WTC11 (cell line): ENCODE measurements at regions not wholly inside any gene's neighbourhood (a gene's known extent, or its start where the extent isn't known, plus 50 kb on each side); places are given as distances from the start of the nearest gene placed in this dataset.

Source experiments
- ATAC-seq: fragments of 200-7000 bp; cut with Tn5 transposase; 2 replicates; pipeline ENCODE4 v1.10.0; 2021; ENCODE audit warnings: mild to moderate bottlenecking, moderate library complexity
- CTCF ChIA-PET: fragments of 300-600 bp; sonication (Branson Sonifier 250); formaldehyde crosslinking; loops from one replicate; lab custom pipeline; 2021; ENCODE audit warnings: antibody characterized with exemption; lab: Charles Lee
- POLR2A ChIA-PET: fragments of 350-600 bp; sonication (Branson Sonifier 250); formaldehyde crosslinking; loops from one replicate; lab custom pipeline; 2021; ENCODE audit warnings: antibody characterized with exemption; lab: Charles Lee
- DNase-seq: peaks from one replicate; pipeline ENCODE4 v3.0.0; 2021; ENCODE audit warnings: low spot score
- H3K27ac Mint-ChIP-seq: 2 replicates; pipeline ENCODE4 v1.8.0; 2021; ENCODE audit warnings: mixed read lengths
- H3K27me3 Mint-ChIP-seq: 2 replicates; pipeline ENCODE4 v1.8.0; 2021; ENCODE audit warnings: low read depth, mild to moderate bottlenecking, moderate library complexity, mixed read lengths
- H3K36me3 Mint-ChIP-seq: 2 replicates; pipeline ENCODE4 v1.8.0; 2021; ENCODE audit warnings: mixed read lengths
- H3K4me1 Mint-ChIP-seq: 2 replicates; pipeline ENCODE4 v1.8.0; 2022; ENCODE audit warnings: mixed read lengths
- H3K4me3 Mint-ChIP-seq: 2 replicates; pipeline ENCODE4 v1.8.0; 2021; ENCODE audit warnings: mild to moderate bottlenecking, moderate library complexity, mixed read lengths
- H3K9me3 Mint-ChIP-seq: 2 replicates; pipeline ENCODE4 v1.8.0; 2021; ENCODE audit warnings: mixed read lengths
- ARID4B ChIP-seq: sonication (generic); formaldehyde crosslinking; IDR thresholded peaks from 2 replicates; pipeline ENCODE4 v1.8.0; 2023; ENCODE audit warnings: missing genetic modification reagents, mild to moderate bottlenecking, borderline replicate concordance
- CTCF ChIP-seq: fragments of 200-600 bp; IDR thresholded peaks from 2 replicates; pipeline ENCODE4 v1.8.0; 2022; ENCODE audit warnings: antibody characterized with exemption
- GTF2I ChIP-seq: fragments of 250-450 bp; sonication (Bioruptor Pico); conservative IDR thresholded peaks from 2 replicates; pipeline ENCODE4 v1.4.0; 2021; ENCODE audit warnings: mild to moderate bottlenecking
- SOX15 ChIP-seq: fragments of 250-450 bp; sonication (Bioruptor Pico); IDR thresholded peaks from 2 replicates; pipeline ENCODE4 v1.9.0; 2021; ENCODE audit warnings: mild to moderate bottlenecking
- TEAD4 ChIP-seq: sonication (generic); formaldehyde crosslinking; IDR thresholded peaks from 2 replicates; pipeline ENCODE4 v1.8.0; 2022; ENCODE audit warnings: mild to moderate bottlenecking, missing genetic modification reagents
- USF1 ChIP-seq: sonication (generic); formaldehyde crosslinking; IDR thresholded peaks from 2 replicates; pipeline ENCODE4 v1.8.0; 2022; ENCODE audit warnings: mild to moderate bottlenecking, missing genetic modification reagents
- ZBTB21 ChIP-seq: sonication (generic); formaldehyde crosslinking; IDR thresholded peaks from 2 replicates; pipeline ENCODE4 v1.8.1; 2023; ENCODE audit warnings: mild to moderate bottlenecking, missing genetic modification reagents, borderline replicate concordance
- ZNF317 ChIP-seq: sonication (generic); formaldehyde crosslinking; IDR thresholded peaks from 2 replicates; pipeline ENCODE4 v1.8.1; 2023; ENCODE audit warnings: low read depth, mild to moderate bottlenecking, moderate library complexity, missing genetic modification reagents, borderline replicate concordance
- ZNF532 ChIP-seq: fragments of 250-450 bp; sonication (Bioruptor Pico); IDR thresholded peaks from 2 replicates; pipeline ENCODE4 v1.9.0; 2021; ENCODE audit warnings: mild to moderate bottlenecking, borderline replicate concordance
- TF ChIP-seq, protein P1 (sequence below): fragments of 250-450 bp; sonication (Bioruptor Pico); IDR thresholded peaks from 2 replicates; pipeline ENCODE4 v1.9.0; 2021; ENCODE audit warnings: mild to moderate bottlenecking
- TF ChIP-seq, protein P2 (sequence below): fragments of 250-450 bp; sonication (Bioruptor Pico); conservative IDR thresholded peaks from 2 replicates; pipeline ENCODE4 v1.9.0; 2021; ENCODE audit warnings: mild to moderate bottlenecking
- TF ChIP-seq, protein P3 (sequence below): sonication (generic); formaldehyde crosslinking; IDR thresholded peaks from 2 replicates; pipeline ENCODE4 v1.8.0; 2022; ENCODE audit warnings: mild to moderate bottlenecking, missing genetic modification reagents

GRCh38 chr5:60102961-60103693, 209.6 kb upstream of the PDE4D start (continued):
- no peak for TF ChIP-seq ZNF532 (CRISPR knock-in tag)
- TF ChIP-seq, protein P1, sequence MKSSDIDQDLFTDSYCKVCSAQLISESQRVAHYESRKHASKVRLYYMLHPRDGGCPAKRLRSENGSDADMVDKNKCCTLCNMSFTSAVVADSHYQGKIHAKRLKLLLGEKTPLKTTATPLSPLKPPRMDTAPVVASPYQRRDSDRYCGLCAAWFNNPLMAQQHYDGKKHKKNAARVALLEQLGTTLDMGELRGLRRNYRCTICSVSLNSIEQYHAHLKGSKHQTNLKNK (CRISPR knock-in tag), result no peak
- no peak for TF ChIP-seq CTCF
- TF ChIP-seq TEAD4 (CRISPR knock-in tag), result no peak
- TF ChIP-seq, protein P2, sequence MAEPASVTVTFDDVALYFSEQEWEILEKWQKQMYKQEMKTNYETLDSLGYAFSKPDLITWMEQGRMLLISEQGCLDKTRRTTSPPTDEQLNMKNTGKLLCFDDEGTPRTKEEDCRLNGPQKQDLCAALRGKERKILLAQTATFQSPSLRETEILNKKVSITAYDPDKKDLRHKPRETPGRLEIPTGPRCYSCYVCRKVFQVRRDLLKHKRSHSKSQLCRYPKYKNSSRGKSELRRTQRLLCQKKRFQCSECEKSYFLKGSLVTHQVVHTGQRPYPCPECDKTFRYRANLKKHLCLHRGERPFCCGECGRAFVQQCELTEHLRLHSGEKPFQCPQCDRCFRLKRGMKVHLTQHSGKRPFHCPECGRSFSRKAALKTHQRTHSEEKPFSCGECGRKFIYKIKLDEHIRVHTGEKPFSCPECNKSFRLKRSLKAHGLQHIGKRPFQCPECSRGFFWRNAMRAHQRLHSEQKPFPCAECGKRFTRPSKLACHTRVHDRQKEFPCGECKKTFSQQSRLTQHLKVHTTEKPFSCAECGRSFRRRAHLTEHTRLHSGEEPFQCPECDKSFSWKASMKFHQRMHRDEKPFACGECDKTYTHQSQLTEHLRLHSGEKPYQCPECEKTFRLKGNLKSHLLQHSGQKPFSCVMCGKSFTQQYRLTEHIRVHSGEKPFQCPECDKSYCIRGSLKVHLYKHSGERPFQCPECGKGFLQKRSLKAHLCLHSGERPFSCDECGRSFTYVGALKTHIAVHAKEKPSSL, result no peak

- Mint-ChIP-seq H3K4me1 (no peaks in the 10 kb centered on the region), H3K36me3 (peaks cover 27% of the 10 kb centered on the region), H3K27ac (no peak overlapping the region), H3K4me3 (no peak overlapping the region), H3K27me3 (peaks cover 6% of the 10 kb centered on the region), H3K9me3 (peaks cover 38% of the 10 kb centered on the region)
- POLR2A ChIA-PET, result no interaction called here
- ATAC-seq, result no peak
- TF ChIP-seq, protein P3, sequence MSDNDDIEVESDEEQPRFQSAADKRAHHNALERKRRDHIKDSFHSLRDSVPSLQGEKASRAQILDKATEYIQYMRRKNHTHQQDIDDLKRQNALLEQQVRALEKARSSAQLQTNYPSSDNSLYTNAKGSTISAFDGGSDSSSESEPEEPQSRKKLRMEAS (CRISPR knock-in tag), result no peak
- TF ChIP-seq USF1 (CRISPR knock-in tag), result no peak
- no peak for TF ChIP-seq GTF2I (CRISPR knock-in tag)
- no peak for TF ChIP-seq SOX15 (CRISPR knock-in tag)
- no peak for TF ChIP-seq ZNF317 (CRISPR knock-in tag)
- TF ChIP-seq ZBTB21 (CRISPR knock-in tag), result no peak
- TF ChIP-seq ARID4B, result no peak
- DNase-seq, result no peak
- CTCF ChIA-PET, result no interaction called here
Observed at GRCh38 chr5:60101573-60101972, 208.0 kb upstream of the PDE4D start.
